Effector memory CD8-positive, alpha-beta T cell (primary cell): ENCODE measurements at regions not wholly inside any gene's neighbourhood (a gene's known extent, or its start where the extent isn't known, plus 50 kb on each side); places are given as distances from the start of the nearest gene placed in this dataset.
"Not testable (repeated sequence)": the region's sequence is repeated elsewhere in the genome, so short reads cannot be mapped to it uniquely, and the experiment has no call there.

Experiments
- ATAC-seq: fragments of 150-1000 bp; cut with Tn5 transposase; replicated peaks from 2 replicates; pipeline ENCODE4 v1.10.0; 2021; ENCODE audit warnings: mild to moderate bottlenecking, moderate library complexity
- DNase-seq, 3 experiments: peaks; one replicate each; pipeline ENCODE4 v3.0.0; 2021
- H3K27ac Mint-ChIP-seq, 2 donors: one replicate each; pipeline ENCODE4 v1.8.0; 2022; ENCODE audit warnings: mild to moderate bottlenecking in 2 of 2, mixed read lengths in 2 of 2, moderate library complexity in 2 of 2
- H3K27me3 Mint-ChIP-seq, 2 donors: one replicate each; pipeline ENCODE4 v1.8.0; 2022; ENCODE audit warnings: mixed read lengths in 2 of 2
- H3K36me3 Mint-ChIP-seq: one replicate; pipeline ENCODE4 v1.8.0; 2022; ENCODE audit warnings: mild to moderate bottlenecking, moderate library complexity, mixed read lengths; ENCODE audit not compliant: insufficient read depth
- H3K4me1 Mint-ChIP-seq, 2 donors: one replicate each; pipeline ENCODE4 v1.8.0; 2022; ENCODE audit warnings: low read depth in 2 of 2, mixed read lengths in 2 of 2
- H3K4me3 Mint-ChIP-seq, 2 donors: one replicate each; pipeline ENCODE4 v1.8.0; 2022; ENCODE audit warnings: mild to moderate bottlenecking in 2 of 2, mixed read lengths in 2 of 2, moderate library complexity in 2 of 2
- H3K9me3 Mint-ChIP-seq, 2 donors: one replicate each; pipeline ENCODE4 v1.8.0; 2022; ENCODE audit warnings: mixed read lengths in 2 of 2

DNA sequence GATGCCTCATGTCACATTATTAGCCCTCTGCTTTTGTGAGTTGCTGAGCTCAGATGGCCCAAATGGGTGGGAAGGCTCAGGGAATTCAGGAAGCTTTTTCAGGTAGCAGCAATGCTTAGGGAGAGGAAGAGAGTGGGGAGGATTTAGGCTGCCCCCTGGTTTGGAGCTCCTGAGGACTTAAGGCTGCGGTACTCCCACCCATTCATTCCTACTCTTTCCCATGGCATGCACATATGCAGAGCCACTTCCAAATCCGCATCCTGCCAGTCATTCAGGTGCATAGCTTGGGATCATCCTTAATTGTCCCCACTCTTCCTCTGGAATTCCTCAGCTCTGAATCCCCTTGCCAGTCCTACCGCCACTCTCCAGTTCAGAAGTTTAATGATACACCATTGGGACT lies 343.1 kb upstream of the FRG2C start:
- Mint-ChIP-seq H3K27me3 (peaks cover 0 to 5% of the 10 kb centered on the region in 2 donors), H3K36me3 (no peaks in the 10 kb centered on the region), H3K4me1 (no peaks in the 10 kb centered on the region), H3K9me3 (no peaks in the 10 kb centered on the region), H3K27ac (no peak overlapping the region), H3K4me3 (no peak overlapping the region)
- DNase-seq (no peak), ATAC-seq (no peak)

DNA sequence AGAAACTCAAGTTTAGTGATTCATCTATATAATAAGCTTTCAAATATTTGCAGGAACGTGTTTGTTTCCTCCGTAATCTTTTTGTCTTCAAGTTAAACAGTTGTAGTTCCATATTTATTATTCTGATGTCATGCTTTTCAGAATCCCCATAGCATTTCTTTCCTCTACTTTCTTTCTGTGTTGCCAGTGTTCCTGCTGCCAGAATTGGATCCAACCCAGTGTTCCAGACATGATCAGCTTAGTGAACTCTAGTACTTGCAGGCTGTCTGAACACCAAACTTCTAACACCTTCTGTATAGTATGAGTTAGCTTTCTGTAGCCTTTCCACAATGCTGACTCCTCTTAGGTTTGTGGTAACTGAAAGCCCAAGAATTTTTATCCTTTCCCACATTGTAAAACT lies 340.2 kb upstream of the FRG2C start:
- Mint-ChIP-seq H3K27me3 (peaks cover 9 to 11% of the 10 kb centered on the region in 2 donors), H3K9me3 (peaks cover 0 to 12% of the 10 kb centered on the region in 2 donors)
- H3K36me3 Mint-ChIP-seq, DNase-seq, H3K4me1 Mint-ChIP-seq, H3K4me3 Mint-ChIP-seq, H3K27ac Mint-ChIP-seq, ATAC-seq: not testable (repeated sequence)

DNA sequence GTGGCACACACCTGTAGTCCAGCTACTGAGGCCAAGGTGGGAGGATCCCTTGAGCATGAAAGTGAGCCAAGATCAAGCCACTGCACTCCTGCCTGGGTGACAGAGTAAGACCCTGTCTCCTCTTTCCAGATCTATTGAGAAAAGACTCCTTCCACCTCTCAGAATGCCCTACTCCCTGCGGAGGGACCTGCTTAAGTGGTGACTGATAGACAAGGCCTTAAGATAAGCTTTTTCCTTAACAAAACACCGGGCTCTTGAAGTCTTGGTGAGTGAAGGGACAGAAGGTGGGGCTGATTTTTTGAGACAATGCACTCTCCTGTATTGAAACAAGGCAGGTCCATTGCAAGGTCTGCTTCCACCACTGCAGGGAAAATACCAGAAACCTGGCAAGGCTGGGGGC lies 338.4 kb upstream of the FRG2C start:
- Mint-ChIP-seq H3K4me1 (no peaks in the 10 kb centered on the region), H3K27me3 (peaks cover 9 to 16% of the 10 kb centered on the region in 2 donors), H3K4me3 (no peak overlapping the region), H3K27ac (no peak overlapping the region), H3K36me3 (no peaks in the 10 kb centered on the region), H3K9me3 (peaks cover 0 to 12% of the 10 kb centered on the region in 2 donors)
- ATAC-seq (no peak), DNase-seq (no peak)

DNA sequence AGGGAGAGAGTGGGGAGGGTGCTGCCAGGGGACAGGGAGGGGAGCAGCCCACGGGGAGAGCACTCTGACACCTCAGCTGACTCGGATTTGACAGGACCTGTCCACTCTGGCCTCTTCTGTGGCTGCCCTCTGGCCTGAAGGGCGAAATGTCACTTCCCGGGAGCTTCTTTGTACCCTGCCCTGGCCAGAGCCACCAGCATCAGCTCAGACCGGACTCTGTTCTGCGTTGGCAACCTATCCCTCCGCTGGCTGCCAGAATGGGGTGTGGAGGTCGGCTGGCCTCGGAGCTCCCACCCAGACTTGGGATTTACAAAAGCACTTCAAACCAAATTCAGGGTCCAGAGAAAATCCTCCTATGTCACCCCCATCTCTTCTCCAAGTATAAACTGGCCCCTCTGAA lies 336.7 kb upstream of the FRG2C start:
- no peaks in the 10 kb centered on the region for H3K4me1 Mint-ChIP-seq
- peaks cover 9 to 11% of the 10 kb centered on the region in 2 donors for H3K27me3 Mint-ChIP-seq
- ATAC-seq = no peak
- H3K4me3 Mint-ChIP-seq = no peak overlapping the region
- H3K9me3 Mint-ChIP-seq = peaks cover 0 to 12% of the 10 kb centered on the region in 2 donors
- H3K27ac Mint-ChIP-seq = no peak overlapping the region
- H3K36me3 Mint-ChIP-seq = no peaks in the 10 kb centered on the region
- DNase-seq = no peak

DNA sequence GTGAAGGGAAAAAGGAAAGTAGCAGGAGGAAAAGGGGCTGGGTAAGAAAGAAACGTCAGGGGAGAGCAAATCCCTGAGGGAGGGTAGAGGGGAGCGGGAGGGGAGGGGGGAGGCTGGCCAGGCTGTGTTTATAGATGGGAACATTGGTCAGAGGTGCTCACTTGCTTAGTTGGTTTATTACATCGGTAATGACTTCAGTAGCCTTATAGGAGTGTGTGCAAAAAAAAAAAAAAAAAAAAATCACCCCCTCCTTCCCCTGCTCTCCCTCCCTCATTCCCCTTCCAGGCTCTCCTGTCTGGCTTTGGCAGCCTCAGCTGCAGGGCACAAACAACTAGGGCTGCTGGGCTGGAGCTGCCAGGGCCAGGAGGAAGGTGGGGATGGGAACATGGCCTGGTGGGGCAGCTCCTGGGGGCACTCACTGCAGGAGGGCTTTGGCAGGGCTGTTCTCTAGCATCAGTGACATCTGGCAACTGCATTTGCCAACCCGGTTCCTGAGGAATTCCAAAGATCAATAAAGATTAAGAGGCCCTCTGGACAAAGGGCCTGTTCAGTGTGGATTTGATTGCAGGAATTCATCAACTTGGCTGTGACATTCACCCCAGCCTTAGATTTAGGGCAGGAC lies 334.5 kb upstream of the FRG2C start:
- no peak for ATAC-seq
- Mint-ChIP-seq H3K4me3 (no peak overlapping the region), H3K27ac (no peak overlapping the region), H3K9me3 (peaks cover 0 to 12% of the 10 kb centered on the region in 2 donors), H3K27me3 (peaks cover 9 to 11% of the 10 kb centered on the region in 2 donors), H3K4me1 (no peaks in the 10 kb centered on the region), H3K36me3 (no peaks in the 10 kb centered on the region)
- DNase-seq = no peak

DNA sequence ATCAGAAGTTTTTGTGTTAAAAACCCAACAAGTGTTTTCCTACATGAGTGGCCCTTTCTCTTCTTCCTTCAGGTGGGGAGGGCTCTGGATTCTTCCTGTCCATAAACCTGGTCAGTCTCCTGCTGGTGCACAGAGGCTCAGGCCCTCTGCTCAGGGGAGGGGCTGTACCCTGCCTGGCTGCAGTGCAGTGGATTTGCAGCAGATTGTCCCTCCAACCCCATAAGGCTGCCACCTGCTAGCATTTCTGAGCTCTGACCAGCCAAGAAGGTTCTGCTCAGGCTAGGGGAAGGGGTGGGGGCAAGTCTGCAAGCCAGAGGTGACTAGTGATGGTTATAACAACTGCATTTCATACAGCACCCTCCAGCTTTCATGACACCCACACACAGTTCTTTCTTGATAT lies 333.7 kb upstream of the FRG2C start:
- H3K27me3 Mint-ChIP-seq = peaks cover 9 to 11% of the 10 kb centered on the region in 2 donors
- ATAC-seq, H3K4me1 Mint-ChIP-seq, H3K4me3 Mint-ChIP-seq, DNase-seq, H3K27ac Mint-ChIP-seq, H3K36me3 Mint-ChIP-seq: not testable (repeated sequence)
- peaks cover 0 to 12% of the 10 kb centered on the region in 2 donors for H3K9me3 Mint-ChIP-seq

DNA sequence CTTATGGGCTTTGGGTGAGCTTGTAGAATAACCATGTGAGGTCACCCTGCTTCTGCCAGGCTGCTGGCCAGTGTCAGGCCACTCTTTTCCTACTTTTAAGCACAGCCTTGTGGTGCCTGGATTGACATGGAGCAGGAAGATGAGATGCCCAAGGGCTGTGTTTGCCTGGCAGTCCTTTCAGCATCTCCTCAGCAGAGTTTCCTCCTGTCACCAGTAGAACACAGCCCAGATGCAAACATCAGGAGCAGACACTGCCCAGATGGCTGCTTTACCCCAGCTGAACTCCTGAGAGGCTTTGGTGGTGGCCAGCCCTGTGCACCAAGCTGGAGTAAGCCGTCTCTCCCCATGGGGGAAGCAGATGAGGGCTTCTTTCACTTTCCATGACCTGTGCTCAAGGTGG lies 332.0 kb upstream of the FRG2C start:
- not testable (repeated sequence) for ATAC-seq, H3K4me1 Mint-ChIP-seq, H3K36me3 Mint-ChIP-seq, H3K27ac Mint-ChIP-seq, H3K27me3 Mint-ChIP-seq, H3K9me3 Mint-ChIP-seq, DNase-seq, H3K4me3 Mint-ChIP-seq

DNA sequence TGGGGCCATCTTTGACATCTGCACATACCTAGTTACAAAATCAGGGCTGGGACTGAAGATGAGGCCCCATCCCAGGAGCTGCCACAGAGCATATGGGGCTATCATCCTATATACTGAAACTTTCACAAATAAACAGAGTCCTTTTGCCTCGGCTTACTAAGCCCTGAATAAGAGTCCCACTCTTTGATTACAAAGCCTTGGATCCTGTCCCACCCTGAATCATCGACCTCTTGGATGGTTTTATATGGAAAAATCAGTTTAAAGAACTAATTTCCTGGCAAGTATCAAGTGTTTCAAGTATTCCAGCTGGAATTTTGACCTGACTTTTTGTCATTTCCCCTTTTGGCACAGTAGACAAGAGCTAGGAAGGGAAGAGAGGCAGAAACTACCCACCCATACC lies 331.3 kb upstream of the FRG2C start:
- no peak overlapping the region for H3K27ac Mint-ChIP-seq
- H3K4me3 Mint-ChIP-seq = no peak overlapping the region
- peaks cover 0 to under 1% of the 10 kb centered on the region in 2 donors for H3K9me3 Mint-ChIP-seq
- H3K36me3 Mint-ChIP-seq = no peaks in the 10 kb centered on the region
- DNase-seq (no peak), ATAC-seq (no peak)
- no peaks in the 10 kb centered on the region for H3K4me1 Mint-ChIP-seq
- peaks cover 2 to 4% of the 10 kb centered on the region in 2 donors for H3K27me3 Mint-ChIP-seq

DNA sequence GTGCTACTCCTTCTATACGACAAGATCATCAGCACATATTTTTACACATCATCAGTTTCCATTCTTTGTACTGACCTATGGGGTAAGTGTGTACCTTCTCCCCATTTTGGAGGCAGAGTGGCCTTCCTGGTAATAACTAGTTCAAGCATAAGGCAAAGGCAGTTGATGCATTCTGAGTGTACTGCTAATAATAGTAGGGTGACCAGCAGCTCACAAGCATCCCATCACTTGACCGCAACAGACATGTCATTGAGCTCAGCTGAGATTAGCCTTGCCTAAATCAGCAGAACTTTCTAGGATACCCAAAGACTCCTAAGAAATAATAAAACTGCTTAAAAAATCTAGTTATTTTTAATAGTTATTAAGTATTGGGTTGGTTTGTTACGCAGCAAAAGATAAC lies 329.8 kb upstream of the FRG2C start:
- DNase-seq = no peak
- Mint-ChIP-seq H3K27ac (no peak overlapping the region), H3K4me1 (no peaks in the 10 kb centered on the region), H3K27me3 (peaks cover 0 to under 1% of the 10 kb centered on the region in 2 donors), H3K36me3 (no peaks in the 10 kb centered on the region), H3K9me3 (no peaks in the 10 kb centered on the region), H3K4me3 (no peak overlapping the region)
- no peak for ATAC-seq

DNA sequence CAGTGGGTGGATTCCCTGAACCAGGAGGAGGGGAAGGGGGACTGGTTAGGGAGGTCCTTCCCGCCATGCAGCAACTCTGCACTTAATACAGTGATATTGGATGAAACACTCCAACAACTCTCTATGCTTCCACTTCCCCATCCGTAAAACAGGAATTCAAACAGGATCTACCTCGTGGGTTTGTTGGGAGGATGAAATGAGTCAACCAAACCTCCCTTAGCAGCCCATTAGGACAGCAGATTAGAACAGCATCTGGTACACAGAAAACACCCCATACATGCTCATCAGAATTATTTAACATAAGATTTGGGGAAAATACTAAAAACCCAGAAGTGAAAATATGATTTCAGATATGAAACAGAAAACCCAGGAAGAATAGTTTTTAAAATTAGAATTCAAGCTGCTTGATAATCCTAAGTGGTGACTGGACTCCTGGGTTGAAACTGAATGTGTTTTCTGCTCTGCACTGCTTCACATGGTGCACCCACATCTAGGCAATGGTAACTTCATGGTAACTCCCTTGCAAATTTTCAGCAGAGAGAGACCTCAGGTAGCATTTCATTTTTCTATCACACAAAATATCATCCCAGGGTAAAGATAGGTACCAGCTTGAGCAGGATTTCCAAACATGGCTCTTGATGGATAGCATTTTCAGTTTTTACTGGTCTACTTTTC lies 326.8 kb upstream of the FRG2C start:
- no peak overlapping the region for H3K27ac Mint-ChIP-seq
- DNase-seq = no peak
- ATAC-seq = no peak
- peaks cover 0 to 7% of the 10 kb centered on the region in 2 donors for H3K9me3 Mint-ChIP-seq
- H3K4me3 Mint-ChIP-seq = no peak overlapping the region
- no peaks in the 10 kb centered on the region for H3K4me1 Mint-ChIP-seq
- H3K36me3 Mint-ChIP-seq = no peaks in the 10 kb centered on the region
- H3K27me3 Mint-ChIP-seq = no peaks in the 10 kb centered on the region

DNA sequence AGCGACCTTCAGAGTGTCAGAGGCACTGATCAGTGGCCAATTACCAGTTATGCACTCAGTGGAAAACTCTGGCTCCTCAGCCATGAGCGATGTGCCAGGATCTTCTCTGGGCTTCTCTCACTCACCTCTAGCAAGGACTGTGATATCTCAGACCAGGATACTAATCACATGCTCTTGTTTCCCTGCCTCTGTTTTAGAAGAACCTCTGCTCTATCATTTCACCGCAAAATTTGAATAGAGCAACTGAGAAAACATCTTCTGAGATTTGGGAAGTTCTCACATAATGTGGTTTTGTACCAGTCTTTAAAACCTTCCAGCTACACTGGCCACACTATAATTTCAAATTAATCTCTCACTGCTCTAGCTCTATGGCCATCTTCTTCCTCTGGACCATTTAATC lies 325.8 kb upstream of the FRG2C start:
- Mint-ChIP-seq H3K36me3 (no peaks in the 10 kb centered on the region), H3K27ac (no peak overlapping the region), H3K27me3 (peaks cover 0 to 5% of the 10 kb centered on the region in 2 donors), H3K4me1 (no peaks in the 10 kb centered on the region), H3K9me3 (peaks cover 0 to 7% of the 10 kb centered on the region in 2 donors), H3K4me3 (no peak overlapping the region)
- DNase-seq = no peak
- no peak for ATAC-seq

DNA sequence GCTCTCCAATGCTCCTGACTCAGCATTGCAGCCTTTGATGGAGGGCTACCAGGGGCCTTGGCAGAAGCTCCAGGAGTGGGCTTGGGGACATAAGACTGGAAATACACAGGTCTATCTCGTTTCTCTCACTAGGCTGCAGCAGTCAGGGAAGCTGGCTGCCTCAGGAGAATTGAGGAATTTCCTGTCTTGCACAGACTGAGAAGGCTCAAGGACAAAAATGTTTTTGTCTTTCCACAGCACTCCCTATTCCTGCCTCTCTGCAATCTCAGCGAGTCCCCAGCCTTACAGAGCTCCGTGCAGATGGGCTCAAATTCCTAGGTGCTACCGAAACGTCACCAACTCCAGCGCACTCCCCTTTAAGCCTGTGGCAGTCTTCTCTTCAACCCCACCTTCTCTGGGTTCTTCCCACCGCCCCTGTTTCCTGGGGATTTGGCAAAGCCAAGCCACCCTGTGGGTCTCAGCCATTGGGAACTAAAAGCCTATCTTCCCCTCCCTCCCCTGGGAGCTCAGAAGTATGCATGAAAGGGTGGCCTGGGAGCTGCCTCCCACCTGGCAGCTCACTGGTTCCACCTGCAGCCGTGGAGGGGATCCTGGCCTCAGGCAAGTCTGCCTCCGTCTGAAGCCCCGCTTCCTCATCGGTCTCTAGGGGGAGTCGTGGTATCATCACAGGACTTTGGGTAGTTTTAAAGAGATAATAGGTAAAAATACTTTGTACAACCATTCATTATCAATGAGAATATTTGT lies 322.6 kb upstream of the FRG2C start:
- ATAC-seq (no peak), DNase-seq (no peak)
- Mint-ChIP-seq H3K27me3 (peaks cover 0 to 5% of the 10 kb centered on the region in 2 donors), H3K36me3 (no peaks in the 10 kb centered on the region), H3K4me1 (no peaks in the 10 kb centered on the region), H3K4me3 (no peak overlapping the region), H3K27ac (no peak overlapping the region), H3K9me3 (peaks cover 0 to 7% of the 10 kb centered on the region in 2 donors)

DNA sequence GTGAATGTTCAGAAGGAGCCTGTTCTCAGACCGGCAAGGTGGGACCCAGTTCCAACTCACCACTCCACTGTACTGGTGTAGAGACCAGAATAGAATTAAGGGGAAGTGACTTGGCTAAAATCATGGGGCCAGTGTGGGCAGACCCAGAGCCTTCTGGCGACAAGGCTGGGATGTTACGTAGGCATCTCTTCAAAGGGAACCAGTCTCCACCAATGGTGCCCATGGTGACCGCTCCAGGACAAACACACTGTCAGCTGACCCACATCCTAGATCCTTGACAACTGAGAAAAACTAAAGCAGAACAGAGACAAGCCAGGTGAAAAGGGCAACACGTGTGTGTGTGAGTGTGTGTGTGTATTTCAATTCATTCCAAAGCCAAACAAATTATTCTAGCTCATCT lies 321.7 kb upstream of the FRG2C start:
- Mint-ChIP-seq H3K27me3 (peaks cover 0 to 5% of the 10 kb centered on the region in 2 donors), H3K4me3 (no peak overlapping the region), H3K4me1 (no peaks in the 10 kb centered on the region), H3K36me3 (no peaks in the 10 kb centered on the region), H3K27ac (no peak overlapping the region), H3K9me3 (peaks cover 0 to 7% of the 10 kb centered on the region in 2 donors)
- DNase-seq = no peak
- ATAC-seq = no peak

DNA sequence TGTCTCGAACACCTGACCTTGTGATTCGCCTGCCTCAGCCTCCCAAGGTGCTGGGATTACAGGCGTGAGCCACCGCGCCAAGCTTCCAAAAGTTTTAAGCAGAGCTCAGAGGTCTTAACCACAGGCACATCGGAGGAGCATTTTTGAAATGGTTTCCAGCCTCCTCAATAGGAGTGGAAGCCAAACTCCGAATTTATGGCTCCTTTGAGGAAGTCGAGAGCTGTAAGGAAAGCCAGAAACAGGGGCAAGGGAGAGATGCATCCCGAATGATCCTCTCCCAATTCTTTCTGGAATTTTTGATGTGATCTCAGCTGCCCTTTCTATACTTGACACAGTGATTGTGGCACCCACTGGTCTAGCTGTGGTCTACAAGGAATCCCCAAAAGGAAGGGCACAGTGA lies 313.6 kb upstream of the FRG2C start:
- H3K27ac Mint-ChIP-seq, ATAC-seq, H3K4me1 Mint-ChIP-seq, H3K27me3 Mint-ChIP-seq, DNase-seq, H3K36me3 Mint-ChIP-seq, H3K4me3 Mint-ChIP-seq: not testable (repeated sequence)
- H3K9me3 Mint-ChIP-seq = peaks cover 5 to 23% of the 10 kb centered on the region in 2 donors
